OCI-LY7 (cell line): ENCODE measurements at regions not wholly inside any gene's neighbourhood (a gene's known extent, or its start where the extent isn't known, plus 50 kb on each side); places are given as distances from the start of the nearest gene placed in this dataset.

Experiments used
- BruUV-seq: library from RNA; stranded (reverse); fragments of 400-500 nt; replicated peaks from 2 replicates; lab custom pipeline; 2021; lab: Mats Ljungman, UMichigan
- CTCF ChIA-PET: fragments of 300-600 bp; sonication (Branson Sonifier 250); formaldehyde crosslinking; loops from one replicate; lab custom pipeline; 2022; ENCODE audit warnings: antibody characterized with exemption; ENCODE audit not compliant: unreplicated experiment; lab: Charles Lee
- POLR2A ChIA-PET: fragments of 300-600 bp; sonication (Branson Sonifier 250); formaldehyde crosslinking; loops from one replicate; lab custom pipeline; 2022; ENCODE audit warnings: antibody characterized with exemption; lab: Charles Lee
- DNase-seq: peaks from one replicate; pipeline ENCODE4 v3.0.0-alpha.2; 2015; ENCODE audit warnings: low spot score
- H2AFZ ChIP-seq: fragments of 200-600 bp; sonication (generic), shearing (Covaris generic); 2 replicates; pipeline ENCODE4 v1.6.1; 2014; ENCODE audit warnings: mild to moderate bottlenecking, antibody characterized with exemption, low read length, moderate library complexity
- H3K27ac ChIP-seq: fragments of 200-600 bp; sonication (generic); 2 replicates; pipeline ENCODE4 v1.5.1; 2014; ENCODE audit warnings: mixed run types, low read depth, mild to moderate bottlenecking, moderate library complexity, low read length, inconsistent platforms; ENCODE audit not compliant: poor library complexity, severe bottlenecking
- H3K36me3 ChIP-seq: fragments of 200-600 bp; sonication (generic); 2 replicates; pipeline ENCODE4 v1.6.1; 2014; ENCODE audit warnings: mild to moderate bottlenecking, antibody characterized with exemption, low read length, moderate library complexity, mixed read lengths; ENCODE audit not compliant: insufficient read depth
- H3K4me1 ChIP-seq: fragments of 200-600 bp; sonication (generic); 2 replicates; pipeline ENCODE4 v1.5.1; 2014; ENCODE audit warnings: mild to moderate bottlenecking, low read length; ENCODE audit not compliant: insufficient read depth, poor library complexity, severe bottlenecking
- H3K4me2 ChIP-seq: fragments of 200-600 bp; sonication (generic); 2 replicates; pipeline ENCODE4 v1.6.1; 2014; ENCODE audit warnings: mild to moderate bottlenecking, low read length
- H3K4me3 ChIP-seq: fragments of 200-600 bp; sonication (generic); 2 replicates; pipeline ENCODE4 v1.5.1; 2014; ENCODE audit warnings: mild to moderate bottlenecking, low read depth, low read length; ENCODE audit not compliant: poor library complexity, severe bottlenecking
- H3K79me2 ChIP-seq: fragments of 200-600 bp; sonication (generic); 2 replicates; pipeline ENCODE4 v1.6.1; 2016; ENCODE audit warnings: low read depth, mild to moderate bottlenecking, low read length, moderate library complexity, mixed read lengths; ENCODE audit not compliant: insufficient read depth
- H3K9me2 ChIP-seq: fragments of 200-600 bp; sonication (generic); 2 replicates; pipeline ENCODE4 v1.6.1; 2016; ENCODE audit warnings: mild to moderate bottlenecking, low read length, mixed read lengths; ENCODE audit not compliant: insufficient read depth
- H3K9me3 ChIP-seq: fragments of 200-600 bp; sonication (generic); 2 replicates; pipeline ENCODE4 v1.6.1; 2014; ENCODE audit warnings: mild to moderate bottlenecking, mixed run types, low read length, mixed read lengths
- H4K20me1 ChIP-seq: fragments of 200-600 bp; sonication (generic); 2 replicates; pipeline ENCODE4 v1.6.1; 2014; ENCODE audit warnings: mild to moderate bottlenecking, antibody characterized with exemption, low read length, moderate library complexity, mixed read lengths; ENCODE audit not compliant: insufficient read depth
- EZH2phosphoT487 ChIP-seq: fragments of 200-600 bp; sonication (generic); IDR thresholded peaks from 2 replicates; pipeline ENCODE4 v1.6.1; 2018; ENCODE audit warnings: low read depth, borderline replicate concordance, mild to moderate bottlenecking, mixed run types, antibody characterized with exemption, low read length, moderate library complexity, mixed read lengths
- intact Hi-C: fragments of 100-400 bp; cut with micrococcal nuclease; formaldehyde crosslinking; loops from one replicate; pipeline ENCODE4 v1.10.0; 2022; ENCODE audit not compliant: unreplicated experiment
- TF ChIP-seq, protein P1 (sequence below): fragments of 200-600 bp; sonication (generic); conservative IDR thresholded peaks from 2 replicates; pipeline ENCODE4 v1.5.1; 2014; ENCODE audit warnings: mild to moderate bottlenecking, antibody characterized with exemption, low read length, moderate library complexity, mixed read lengths

DNA sequence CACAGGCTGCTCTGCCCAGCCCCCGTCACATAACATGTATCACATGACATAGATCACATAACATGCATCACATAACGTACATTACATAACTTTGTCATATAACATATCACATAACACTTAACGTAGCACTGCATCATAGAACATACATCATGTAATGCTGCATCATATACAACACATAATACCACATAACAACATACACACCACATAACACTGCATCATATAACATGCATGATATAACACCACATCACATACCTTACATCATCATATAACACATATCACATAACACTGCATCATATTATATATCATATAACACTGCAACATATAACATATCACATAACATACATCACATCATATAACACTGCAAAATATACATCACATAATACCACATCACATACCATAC is 83.8 kb downstream of the AXIN2 start:
- no peaks in the 10 kb centered on the region for H4K20me1 ChIP-seq
- no peak overlapping the region for H2AFZ ChIP-seq
- no peaks in the 10 kb centered on the region for H3K36me3 ChIP-seq
- intact Hi-C loops: no loop called here
- TF ChIP-seq, protein P1, sequence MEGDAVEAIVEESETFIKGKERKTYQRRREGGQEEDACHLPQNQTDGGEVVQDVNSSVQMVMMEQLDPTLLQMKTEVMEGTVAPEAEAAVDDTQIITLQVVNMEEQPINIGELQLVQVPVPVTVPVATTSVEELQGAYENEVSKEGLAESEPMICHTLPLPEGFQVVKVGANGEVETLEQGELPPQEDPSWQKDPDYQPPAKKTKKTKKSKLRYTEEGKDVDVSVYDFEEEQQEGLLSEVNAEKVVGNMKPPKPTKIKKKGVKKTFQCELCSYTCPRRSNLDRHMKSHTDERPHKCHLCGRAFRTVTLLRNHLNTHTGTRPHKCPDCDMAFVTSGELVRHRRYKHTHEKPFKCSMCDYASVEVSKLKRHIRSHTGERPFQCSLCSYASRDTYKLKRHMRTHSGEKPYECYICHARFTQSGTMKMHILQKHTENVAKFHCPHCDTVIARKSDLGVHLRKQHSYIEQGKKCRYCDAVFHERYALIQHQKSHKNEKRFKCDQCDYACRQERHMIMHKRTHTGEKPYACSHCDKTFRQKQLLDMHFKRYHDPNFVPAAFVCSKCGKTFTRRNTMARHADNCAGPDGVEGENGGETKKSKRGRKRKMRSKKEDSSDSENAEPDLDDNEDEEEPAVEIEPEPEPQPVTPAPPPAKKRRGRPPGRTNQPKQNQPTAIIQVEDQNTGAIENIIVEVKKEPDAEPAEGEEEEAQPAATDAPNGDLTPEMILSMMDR: no peak
- TF ChIP-seq EZH2phosphoT487: no peak
- H3K9me2 ChIP-seq: no peaks in the 10 kb centered on the region
- no TSS peak for BruUV-seq
- H3K4me3 ChIP-seq: no peak overlapping the region
- no peak overlapping the region for H3K27ac ChIP-seq
- no peak overlapping the region for H3K4me2 ChIP-seq
- no peaks in the 10 kb centered on the region for H3K9me3 ChIP-seq
- ChIA-PET CTCF (no interaction called here), POLR2A (no interaction called here)
- DNase-seq: no peak
- H3K79me2 ChIP-seq: no peaks in the 10 kb centered on the region
- H3K4me1 ChIP-seq: no peaks in the 10 kb centered on the region

DNA sequence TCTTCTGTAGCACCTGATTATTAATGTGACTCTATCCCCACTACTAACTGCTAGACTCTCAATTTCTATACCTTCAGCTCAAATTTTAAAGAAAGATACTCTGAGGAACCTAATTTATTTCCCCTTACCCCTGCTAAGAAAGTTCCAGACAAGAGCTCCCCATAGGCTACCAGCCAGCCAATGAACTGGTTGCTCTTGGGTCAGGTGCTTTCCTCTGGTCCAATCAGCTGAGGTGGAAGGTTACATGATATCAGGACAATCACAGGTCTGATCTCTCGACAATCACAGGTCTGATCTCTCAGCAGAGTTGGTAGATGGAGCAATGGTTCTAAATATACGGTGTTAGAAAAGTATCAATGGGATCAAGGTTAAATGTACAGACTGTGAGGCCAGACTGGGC is 86.8 kb downstream of the AXIN2 start:
- no TSS peak for BruUV-seq
- Histone ChIP-seq H3K9me2 (no peaks in the 10 kb centered on the region), H3K9me3 (no peaks in the 10 kb centered on the region), H2AFZ (no peak overlapping the region), H4K20me1 (no peaks in the 10 kb centered on the region), H3K4me1 (no peaks in the 10 kb centered on the region), H3K79me2 (no peaks in the 10 kb centered on the region), H3K4me3 (no peak overlapping the region), H3K4me2 (no peak overlapping the region), H3K36me3 (no peaks in the 10 kb centered on the region), H3K27ac (no peak overlapping the region)
- ChIA-PET POLR2A (no interaction called here), CTCF (no interaction called here)
- intact Hi-C loops: no loop called here
- no peak for DNase-seq
- TF ChIP-seq, protein P1: no peak
- TF ChIP-seq EZH2phosphoT487: no peak

DNA sequence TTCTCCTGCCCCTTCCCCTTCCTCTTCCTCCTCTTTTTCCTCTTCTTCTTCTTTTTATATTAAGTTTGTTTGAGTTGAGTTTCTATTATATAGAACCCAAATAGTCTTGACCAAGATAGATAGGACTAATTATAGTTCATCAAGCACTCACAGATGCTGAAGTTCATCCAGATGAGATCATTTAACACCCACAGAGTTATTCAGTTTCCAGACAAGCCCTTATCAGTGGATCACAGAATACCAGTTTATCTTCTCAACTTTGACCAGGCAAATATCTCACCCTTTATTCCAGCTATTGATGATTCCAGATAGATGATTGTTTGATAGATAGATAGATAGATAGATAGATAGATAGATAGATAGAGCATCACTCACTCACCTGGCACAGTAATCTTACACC is 87.5 kb downstream of the AXIN2 start:
- no peaks in the 10 kb centered on the region for H3K9me2 ChIP-seq
- no peak for DNase-seq
- no peaks in the 10 kb centered on the region for H3K4me1 ChIP-seq
- no peaks in the 10 kb centered on the region for H3K79me2 ChIP-seq
- intact Hi-C loops: no loop called here
- H4K20me1 ChIP-seq: no peaks in the 10 kb centered on the region
- no peak overlapping the region for H3K4me3 ChIP-seq
- H3K9me3 ChIP-seq: no peaks in the 10 kb centered on the region
- no TSS peak for BruUV-seq
- H2AFZ ChIP-seq: no peak overlapping the region
- no peak overlapping the region for H3K27ac ChIP-seq
- TF ChIP-seq, protein P1: no peak
- TF ChIP-seq EZH2phosphoT487: no peak
- no peaks in the 10 kb centered on the region for H3K36me3 ChIP-seq
- no peak overlapping the region for H3K4me2 ChIP-seq
- CTCF ChIA-PET: no interaction called here
- POLR2A ChIA-PET: no interaction called here
